MM.1S (cell line): ENCODE measurements at regions not wholly inside any gene's neighbourhood (a gene's known extent, or its start where the extent isn't known, plus 50 kb on each side); places are given as distances from the start of the nearest gene placed in this dataset.
"Not testable (repeated sequence)": the region's sequence is repeated elsewhere in the genome, so short reads cannot be mapped to it uniquely, and the experiment has no call there.

ENCODE experiments used
- DNase-seq: peaks from one replicate; pipeline ENCODE4 v3.0.0-alpha.2; 2015
- H2AFZ ChIP-seq: fragments of 300-600 bp; sonication (generic); 2 replicates; pipeline ENCODE4 v1.6.0; 2016; ENCODE audit warnings: antibody characterized with exemption, low read length
- H3F3A ChIP-seq: fragments of 300-600 bp; sonication (generic); 2 replicates; pipeline ENCODE4 v1.6.1; 2016; ENCODE audit warnings: mild to moderate bottlenecking, antibody characterized with exemption, low read length, moderate library complexity, mixed read lengths; ENCODE audit not compliant: insufficient read depth
- H3K27ac ChIP-seq: fragments of 300-600 bp; sonication (generic); 2 replicates; pipeline ENCODE4 v1.5.1; 2016; ENCODE audit warnings: mild to moderate bottlenecking, low read length
- H3K27me3 ChIP-seq: fragments of 300-600 bp; sonication (generic); replicated peaks from 2 replicates; pipeline ENCODE4 v1.6.0; 2016; ENCODE audit warnings: low read length; ENCODE audit not compliant: insufficient read depth
- H3K36me3 ChIP-seq: fragments of 300-600 bp; sonication (generic); replicated peaks from 2 replicates; pipeline ENCODE4 v1.6.1; 2016; ENCODE audit warnings: mild to moderate bottlenecking, low read length, mixed read lengths; ENCODE audit not compliant: insufficient read depth
- H3K4me1 ChIP-seq: fragments of 300-600 bp; sonication (generic); 2 replicates; pipeline ENCODE4 v1.6.1; 2016; ENCODE audit warnings: low read length, mixed read lengths
- H3K4me2 ChIP-seq: fragments of 300-600 bp; sonication (generic); 2 replicates; pipeline ENCODE4 v1.6.0; 2016; ENCODE audit warnings: low read depth, low read length
- H3K4me3 ChIP-seq: fragments of 300-600 bp; sonication (generic); 2 replicates; pipeline ENCODE4 v1.5.1; 2016; ENCODE audit warnings: low read length, mixed read lengths
- H3K79me2 ChIP-seq: fragments of 300-600 bp; sonication (generic); 2 replicates; pipeline ENCODE4 v1.6.1; 2016; ENCODE audit warnings: mixed run types, low read length, mixed read lengths
- H3K9ac ChIP-seq: fragments of 300-600 bp; sonication (generic); 2 replicates; pipeline ENCODE4 v1.6.1; 2016; ENCODE audit warnings: low read length, mixed read lengths
- H3K9me2 ChIP-seq: fragments of 300-600 bp; sonication (generic); replicated peaks from 2 replicates; pipeline ENCODE4 v1.6.1; 2016; ENCODE audit warnings: mild to moderate bottlenecking, low read length, mixed read lengths; ENCODE audit not compliant: insufficient read depth
- H3K9me3 ChIP-seq: fragments of 300-600 bp; sonication (generic); replicated peaks from 2 replicates; pipeline ENCODE4 v1.6.1; 2016; ENCODE audit warnings: mild to moderate bottlenecking, low read length, mixed read lengths; ENCODE audit not compliant: insufficient read depth
- H4K20me1 ChIP-seq: fragments of 300-600 bp; sonication (generic); 2 replicates; pipeline ENCODE4 v1.6.1; 2016; ENCODE audit warnings: mild to moderate bottlenecking, low read length, moderate library complexity, mixed read lengths; ENCODE audit not compliant: insufficient read depth
- EZH2 ChIP-seq: fragments of 300-600 bp; sonication (generic); optimal IDR thresholded peaks from 2 replicates; pipeline ENCODE3; 2017; ENCODE audit warnings: low read depth, mild to moderate bottlenecking, antibody characterized with exemption, low read length, mixed read lengths
- EZH2phosphoT487 ChIP-seq: fragments of 300-600 bp; sonication (generic); IDR thresholded peaks from 2 replicates; pipeline ENCODE4 v1.6.1; 2018; ENCODE audit warnings: antibody characterized with exemption, low read length
- TF ChIP-seq, protein P1 (sequence below): fragments of 300-600 bp; sonication (generic); IDR thresholded peaks from 2 replicates; pipeline ENCODE4 v1.5.1; 2016; ENCODE audit warnings: antibody characterized with exemption, low read length, mixed read lengths

- no peak for TF ChIP-seq EZH2phosphoT487
- TF ChIP-seq, protein P1, sequence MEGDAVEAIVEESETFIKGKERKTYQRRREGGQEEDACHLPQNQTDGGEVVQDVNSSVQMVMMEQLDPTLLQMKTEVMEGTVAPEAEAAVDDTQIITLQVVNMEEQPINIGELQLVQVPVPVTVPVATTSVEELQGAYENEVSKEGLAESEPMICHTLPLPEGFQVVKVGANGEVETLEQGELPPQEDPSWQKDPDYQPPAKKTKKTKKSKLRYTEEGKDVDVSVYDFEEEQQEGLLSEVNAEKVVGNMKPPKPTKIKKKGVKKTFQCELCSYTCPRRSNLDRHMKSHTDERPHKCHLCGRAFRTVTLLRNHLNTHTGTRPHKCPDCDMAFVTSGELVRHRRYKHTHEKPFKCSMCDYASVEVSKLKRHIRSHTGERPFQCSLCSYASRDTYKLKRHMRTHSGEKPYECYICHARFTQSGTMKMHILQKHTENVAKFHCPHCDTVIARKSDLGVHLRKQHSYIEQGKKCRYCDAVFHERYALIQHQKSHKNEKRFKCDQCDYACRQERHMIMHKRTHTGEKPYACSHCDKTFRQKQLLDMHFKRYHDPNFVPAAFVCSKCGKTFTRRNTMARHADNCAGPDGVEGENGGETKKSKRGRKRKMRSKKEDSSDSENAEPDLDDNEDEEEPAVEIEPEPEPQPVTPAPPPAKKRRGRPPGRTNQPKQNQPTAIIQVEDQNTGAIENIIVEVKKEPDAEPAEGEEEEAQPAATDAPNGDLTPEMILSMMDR = no peak
- TF ChIP-seq EZH2 = no peak
Measured at GRCh38 chr13:79935121-79935520, 405.8 kb downstream of the SPRY2 start.

GRCh38 chr13:79933389-79933788, 407.5 kb downstream of the SPRY2 start:
- no peak overlapping the region for H3K4me2 ChIP-seq
- H3K36me3 ChIP-seq = no peaks in the 10 kb centered on the region
- no peaks in the 10 kb centered on the region for H3K9me3 ChIP-seq
- no peak for DNase-seq
- no peak overlapping the region for H2AFZ ChIP-seq
- H4K20me1 ChIP-seq = no peaks in the 10 kb centered on the region
- no peaks in the 10 kb centered on the region for H3K4me1 ChIP-seq
- TF ChIP-seq EZH2phosphoT487 (no peak), EZH2 (no peak)
- TF ChIP-seq, protein P1 = no peak
- no peak overlapping the region for H3K27ac ChIP-seq
- H3K9ac ChIP-seq = no peak overlapping the region
- H3K79me2 ChIP-seq = no peaks in the 10 kb centered on the region
- H3K4me3 ChIP-seq = no peak overlapping the region
- no peaks in the 10 kb centered on the region for H3F3A ChIP-seq
- H3K27me3 ChIP-seq = no peaks in the 10 kb centered on the region
- H3K9me2 ChIP-seq = no peaks in the 10 kb centered on the region

More at GRCh38 chr13:79935121-79935520, 405.8 kb downstream of the SPRY2 start:
- H3K4me3 ChIP-seq = no peak overlapping the region
- no peak overlapping the region for H3K9ac ChIP-seq
- H3F3A ChIP-seq = no peaks in the 10 kb centered on the region
- no peaks in the 10 kb centered on the region for H3K9me3 ChIP-seq
- no peak overlapping the region for H3K27ac ChIP-seq
- no peak for DNase-seq
- H3K79me2 ChIP-seq = no peaks in the 10 kb centered on the region
- H3K4me1 ChIP-seq = no peaks in the 10 kb centered on the region
- no peaks in the 10 kb centered on the region for H4K20me1 ChIP-seq
- no peak overlapping the region for H2AFZ ChIP-seq
- H3K27me3 ChIP-seq = no peaks in the 10 kb centered on the region
- no peak overlapping the region for H3K4me2 ChIP-seq
- H3K9me2 ChIP-seq = no peaks in the 10 kb centered on the region
- no peaks in the 10 kb centered on the region for H3K36me3 ChIP-seq

DNA sequence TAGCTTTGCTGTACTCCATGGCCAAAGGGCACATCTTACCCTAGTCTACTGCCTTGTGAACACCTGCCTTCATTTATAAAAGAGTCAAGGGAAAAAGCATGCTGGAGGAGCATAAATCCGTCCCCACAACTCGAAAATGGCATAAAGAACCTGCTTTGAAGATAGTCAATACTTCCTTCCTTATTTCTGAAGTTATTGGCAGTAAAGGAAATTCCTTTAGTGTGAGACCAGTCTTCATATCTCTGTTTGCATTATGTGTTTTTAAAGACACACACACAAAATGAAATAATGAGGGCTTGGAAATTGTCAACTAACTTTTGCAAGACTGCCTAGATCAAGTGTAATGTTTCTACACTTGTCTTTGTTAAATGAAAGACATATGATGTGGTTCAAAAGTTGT, 408.4 kb downstream of the SPRY2 start:
- Histone ChIP-seq H2AFZ (no peak overlapping the region), H4K20me1 (no peaks in the 10 kb centered on the region), H3F3A (no peaks in the 10 kb centered on the region), H3K9me2 (no peaks in the 10 kb centered on the region), H3K27me3 (no peaks in the 10 kb centered on the region), H3K4me3 (no peak overlapping the region), H3K27ac (no peak overlapping the region), H3K4me1 (no peaks in the 10 kb centered on the region), H3K79me2 (no peaks in the 10 kb centered on the region), H3K4me2 (no peak overlapping the region), H3K36me3 (no peaks in the 10 kb centered on the region), H3K9me3 (no peaks in the 10 kb centered on the region), H3K9ac (no peak overlapping the region)
- TF ChIP-seq EZH2 (no peak), EZH2phosphoT487 (no peak)
- TF ChIP-seq, protein P1 = no peak
- DNase-seq = no peak

GRCh38 chr13:79923973-79924556, 416.9 kb downstream of the SPRY2 start:
- H3K9ac ChIP-seq, H3K27ac ChIP-seq, DNase-seq, H3K27me3 ChIP-seq, H3K4me2 ChIP-seq, H3K4me1 ChIP-seq, H4K20me1 ChIP-seq, H3K36me3 ChIP-seq, H3F3A ChIP-seq, H3K4me3 ChIP-seq, H3K9me2 ChIP-seq, H3K79me2 ChIP-seq, H3K9me3 ChIP-seq, H2AFZ ChIP-seq: not testable (repeated sequence)
